Muscle of back (tissue), 3 donors: ENCODE measurements at regions not wholly inside any gene's neighbourhood (a gene's known extent, or its start where the extent isn't known, plus 50 kb on each side); places are given as distances from the start of the nearest gene placed in this dataset.
A peak's percentile ranks its signal among the peaks of the same experiment; 100 is the strongest.
"Not testable (repeated sequence)": the region's sequence is repeated elsewhere in the genome, so short reads cannot be mapped to it uniquely, and the experiment has no call there.

Experiments used
- DNase-seq, 3 donors: peaks; one replicate each; pipeline versions ENCODE4 v3.0.0 to v3.0.0-alpha.2; 2013

DNA sequence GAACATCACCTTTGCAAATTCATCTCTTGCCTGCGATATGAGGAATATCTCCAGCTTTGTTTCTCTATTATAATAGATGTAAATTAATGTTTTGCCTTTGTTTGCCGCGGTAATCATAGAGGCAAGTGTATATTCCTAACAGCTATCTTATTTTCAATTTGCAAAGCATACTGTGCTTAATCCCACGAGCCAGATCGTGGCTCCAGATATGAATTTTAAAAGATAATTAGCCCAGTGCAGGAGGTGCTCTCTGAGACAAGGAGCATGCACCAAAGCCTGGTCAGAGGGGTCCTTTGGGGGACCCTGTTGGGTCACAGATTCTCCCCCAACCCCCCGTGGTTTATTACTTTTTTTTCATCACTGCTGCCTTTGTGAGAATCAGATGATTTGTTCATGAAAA is 1087.5 kb downstream of the BCL11B start:
- no peak for DNase-seq

DNA sequence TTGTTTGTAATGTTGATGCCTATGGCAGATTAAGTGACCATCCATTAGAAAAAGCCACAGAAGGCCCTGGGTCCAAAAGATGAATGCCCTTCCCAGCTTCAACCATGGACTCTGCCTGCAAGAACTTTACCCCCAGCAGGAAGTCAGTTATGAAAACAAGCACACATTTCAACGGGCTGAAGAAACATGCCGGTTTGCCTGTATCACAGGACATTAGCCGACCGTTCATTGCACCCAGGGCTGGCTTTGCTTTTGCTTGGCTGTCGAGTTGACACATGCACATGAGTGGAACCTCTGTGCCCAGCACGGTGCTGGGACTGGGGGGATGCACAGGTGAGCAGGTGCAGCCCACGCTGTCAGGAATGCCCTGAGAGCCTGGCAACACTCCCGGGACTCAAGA is 1087.0 kb downstream of the BCL11B start:
- DNase-seq, result no peak

DNA sequence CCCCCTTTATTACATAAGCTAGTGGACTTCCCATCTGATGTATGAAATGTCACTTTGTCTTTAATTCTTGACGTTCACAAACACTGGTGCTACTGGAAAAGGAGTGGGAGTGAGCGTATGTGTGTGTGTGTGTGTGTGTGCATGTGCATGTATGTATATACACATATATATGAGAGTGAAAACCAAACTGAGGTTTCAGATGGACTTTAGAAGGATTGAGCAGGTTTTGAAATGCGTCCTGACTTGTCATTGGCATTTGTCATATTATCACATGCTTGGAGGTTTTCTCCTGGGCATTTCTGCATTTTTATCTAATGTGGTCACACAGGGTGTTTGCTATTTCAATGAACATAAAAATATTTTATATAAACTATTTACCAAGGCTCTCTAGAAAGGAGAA is 1085.9 kb downstream of the BCL11B start:
- DNase-seq, result no peak

DNA sequence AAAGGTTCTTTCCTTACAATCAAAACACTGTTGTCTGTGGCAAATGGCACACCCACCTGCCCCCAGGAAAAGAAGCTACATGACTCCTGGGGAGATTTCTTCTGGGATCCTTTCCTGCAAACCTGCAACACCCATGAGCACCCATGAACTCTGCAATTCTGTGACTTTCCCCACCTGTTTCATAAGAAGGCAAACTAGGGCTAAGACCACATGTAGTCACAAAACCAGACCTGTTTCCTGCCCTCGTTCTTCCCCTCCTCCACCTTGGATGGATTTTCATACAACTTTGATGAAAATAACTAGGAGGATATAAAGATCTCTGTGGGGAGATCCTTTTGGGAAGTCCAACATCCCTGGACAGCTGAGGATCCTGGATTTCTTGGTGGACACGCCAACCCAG is 1084.7 kb downstream of the BCL11B start:
- DNase-seq, result no peak

DNA sequence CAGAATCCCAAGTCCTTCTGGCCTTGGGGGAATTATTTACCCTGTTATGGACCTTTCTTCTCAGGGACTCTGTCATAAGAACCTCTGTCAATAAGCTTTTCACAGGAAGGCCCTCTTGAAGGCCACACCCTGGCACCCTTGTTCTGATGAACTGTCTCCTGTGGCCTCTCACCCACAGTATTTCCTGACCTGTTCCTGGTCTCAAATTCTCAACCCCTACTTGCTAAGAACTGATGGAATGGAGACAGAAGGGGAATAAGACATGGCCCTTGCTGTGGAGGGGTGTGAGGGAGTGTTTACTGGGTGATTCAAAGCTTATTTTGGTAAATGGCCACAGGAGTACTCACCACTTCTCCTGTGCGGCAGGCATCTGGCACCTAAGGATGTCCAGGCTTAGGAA is 1082.9 kb downstream of the BCL11B start:
- DNase-seq, result no peak

DNA sequence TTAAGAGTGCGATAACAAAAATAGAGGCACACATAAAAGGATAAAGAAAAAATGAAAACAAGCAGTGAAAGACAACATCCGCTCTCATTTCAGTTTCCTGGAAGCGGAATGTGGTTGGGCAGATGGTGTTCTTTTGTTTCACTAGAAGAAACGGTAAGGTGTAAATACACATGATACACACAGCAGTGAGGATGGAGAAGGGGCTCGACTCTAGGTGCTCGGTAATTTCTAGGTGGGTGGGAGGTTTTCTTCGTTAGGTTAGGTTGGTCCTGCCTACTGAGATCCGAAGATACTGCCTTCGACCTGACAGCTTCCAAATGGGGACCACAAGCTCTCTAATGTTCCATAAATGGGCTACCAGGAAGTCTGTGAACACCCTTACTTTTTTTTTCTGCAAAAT is 1082.5 kb downstream of the BCL11B start:
- DNase-seq, result no peak

DNA sequence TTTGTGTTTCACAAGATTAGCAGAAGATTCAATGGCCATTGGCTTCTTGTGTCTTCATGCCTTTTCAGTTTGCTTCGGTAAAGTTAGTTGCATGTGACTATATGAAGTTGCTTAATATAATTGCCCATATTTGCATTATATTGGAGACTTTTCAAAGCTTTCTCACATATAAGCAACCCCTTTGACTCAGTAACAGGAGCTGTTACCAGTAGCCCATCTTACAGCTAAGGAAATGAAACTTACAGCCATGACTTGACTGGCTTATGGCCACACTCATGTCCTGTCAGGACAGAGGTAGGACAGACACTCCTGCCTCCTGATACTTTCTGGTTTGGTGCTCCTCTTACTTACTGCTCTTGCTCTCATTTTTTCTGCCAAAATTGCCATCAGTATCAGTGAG is 1082.1 kb downstream of the BCL11B start:
- DNase-seq, result no peak

DNA sequence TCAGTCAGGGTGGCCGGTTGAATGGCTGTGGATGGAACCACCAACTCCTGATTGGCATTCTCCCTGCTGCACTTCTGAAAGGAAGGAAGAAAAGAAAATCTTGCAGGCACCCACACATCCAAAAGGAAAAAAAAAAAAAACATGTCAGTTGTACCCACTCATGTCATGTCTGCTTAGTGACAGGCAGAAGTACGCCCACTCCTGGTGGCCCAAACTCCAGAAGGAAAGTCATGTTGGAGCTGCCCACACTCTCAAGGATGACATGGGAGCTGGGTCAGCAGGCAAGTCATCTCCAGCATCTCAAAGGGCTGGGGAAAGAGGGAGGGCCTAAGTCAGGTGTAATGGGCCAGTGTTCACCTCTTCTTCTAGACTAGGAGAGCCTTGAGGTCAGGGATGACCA is 1079.1 kb downstream of the BCL11B start:
- no peak for DNase-seq

DNA sequence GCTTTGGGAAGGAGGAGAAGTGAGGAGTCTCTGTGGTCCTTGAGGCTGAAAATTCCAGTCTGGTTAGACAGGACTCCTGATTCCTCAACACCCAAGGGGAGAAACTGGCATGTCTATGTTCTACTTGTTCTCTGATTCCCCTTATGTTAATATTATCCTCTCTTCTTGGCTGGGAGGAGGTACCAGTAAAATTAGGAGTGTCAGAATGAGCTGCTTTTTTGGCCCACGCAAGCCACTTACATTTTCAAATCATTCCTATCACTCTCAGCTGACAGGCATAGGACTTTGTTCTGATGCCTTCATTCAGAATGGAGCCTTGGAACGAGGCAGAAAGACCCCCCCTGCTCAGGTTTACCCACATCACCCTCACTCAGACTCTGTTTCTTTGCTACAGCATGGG is 1077.2 kb downstream of the BCL11B start:
- DNase-seq, result no peak

DNA sequence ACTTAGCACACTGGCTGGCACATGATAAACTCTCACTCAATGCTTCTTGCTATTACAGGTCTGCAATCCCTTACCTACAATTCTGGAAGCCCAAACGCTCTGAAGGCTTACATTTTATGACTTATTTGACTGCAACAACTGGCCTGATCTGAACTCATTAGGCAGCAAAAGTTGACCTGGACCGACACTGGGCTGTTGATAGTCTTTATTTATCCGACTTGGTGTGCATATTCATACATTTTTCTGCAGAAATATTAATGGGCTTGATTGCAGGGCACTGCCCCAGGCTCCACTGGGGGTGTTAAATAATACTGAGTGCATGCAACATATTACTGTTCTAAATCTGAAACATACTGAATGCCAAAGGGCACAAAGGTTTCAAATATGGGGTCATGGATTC is 1076.7 kb downstream of the BCL11B start:
- DNase-seq, result no peak

DNA sequence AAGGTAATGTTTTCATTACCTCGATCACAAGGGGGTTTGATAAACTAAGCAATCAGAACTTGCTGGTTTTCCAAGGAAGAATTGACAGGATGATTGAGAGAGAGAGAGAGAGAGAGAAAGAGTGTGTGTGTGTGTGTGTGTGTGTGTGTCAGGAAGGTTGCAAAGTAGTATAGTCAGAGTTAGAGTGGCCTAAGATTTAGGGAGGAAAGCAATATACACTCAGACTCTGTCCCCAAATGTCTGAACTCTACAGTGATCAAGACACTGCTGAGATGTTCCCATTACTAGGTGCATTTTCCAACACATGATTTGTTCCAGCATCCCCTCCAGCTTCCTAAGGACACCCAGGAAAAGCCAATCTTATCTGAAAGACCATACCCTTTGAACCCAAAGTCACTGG is 1074.1 kb downstream of the BCL11B start:
- DNase-seq, result no peak

DNA sequence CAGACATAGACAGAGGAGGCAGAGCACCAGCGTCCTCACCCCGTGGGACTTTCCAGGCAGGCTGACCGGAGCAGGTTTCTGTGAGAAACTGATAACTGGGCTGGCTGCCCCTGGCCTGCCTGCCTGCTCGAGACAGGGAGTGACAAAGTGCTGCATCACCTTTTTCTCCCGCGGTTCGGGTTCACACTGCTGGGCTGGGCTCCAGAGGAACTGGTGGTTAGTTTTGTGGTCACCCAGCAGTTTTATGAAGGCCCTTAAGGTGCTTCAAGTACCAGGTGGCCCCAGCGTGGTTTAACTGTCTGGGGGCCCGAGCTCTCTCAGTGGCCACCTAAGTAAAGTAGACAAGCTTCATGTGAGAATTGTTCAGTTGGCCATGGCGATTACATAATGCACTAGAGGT is 1073.6 kb downstream of the BCL11B start:
- no peak for DNase-seq

DNA sequence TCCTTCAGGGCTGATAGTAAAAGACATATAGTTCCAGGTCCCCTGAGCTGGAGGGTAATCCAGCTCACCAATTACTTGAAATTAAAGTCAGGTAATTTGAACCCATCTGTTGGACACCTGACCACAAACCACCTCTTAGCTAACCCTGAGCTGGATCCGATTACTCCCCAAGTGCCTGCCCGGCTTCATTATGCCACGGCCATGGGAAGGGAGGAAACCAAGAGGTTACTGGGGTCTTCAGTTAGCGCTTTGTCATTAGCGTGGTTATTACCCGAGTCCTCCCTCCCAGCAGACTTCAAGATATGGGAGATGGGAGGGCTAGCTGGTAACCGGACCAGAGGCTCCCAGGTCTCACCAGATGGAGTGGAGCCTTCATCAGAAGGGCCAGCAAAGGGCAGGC is 1071.4 kb downstream of the BCL11B start:
- no peak for DNase-seq

DNA sequence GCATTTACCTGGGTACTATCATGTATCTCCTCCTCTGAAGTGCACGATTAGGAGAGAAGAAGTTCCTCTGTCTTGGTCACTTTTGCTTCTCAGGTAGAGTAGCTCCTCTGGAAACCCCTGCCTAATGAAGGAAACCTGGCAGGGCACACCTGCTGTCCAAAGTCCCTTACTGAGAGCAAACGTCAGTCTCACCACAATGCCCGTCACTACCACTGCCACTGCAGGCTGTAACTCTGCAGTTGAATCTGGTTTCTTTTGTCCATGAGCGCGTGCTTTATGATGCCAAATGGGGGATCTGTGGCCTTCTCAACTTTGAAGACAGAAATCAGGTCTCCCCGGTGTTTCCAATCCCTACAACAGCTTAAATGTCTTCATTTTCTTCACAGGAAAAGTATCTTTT is 1068.6 kb downstream of the BCL11B start:
- DNase-seq, result no peak

DNA sequence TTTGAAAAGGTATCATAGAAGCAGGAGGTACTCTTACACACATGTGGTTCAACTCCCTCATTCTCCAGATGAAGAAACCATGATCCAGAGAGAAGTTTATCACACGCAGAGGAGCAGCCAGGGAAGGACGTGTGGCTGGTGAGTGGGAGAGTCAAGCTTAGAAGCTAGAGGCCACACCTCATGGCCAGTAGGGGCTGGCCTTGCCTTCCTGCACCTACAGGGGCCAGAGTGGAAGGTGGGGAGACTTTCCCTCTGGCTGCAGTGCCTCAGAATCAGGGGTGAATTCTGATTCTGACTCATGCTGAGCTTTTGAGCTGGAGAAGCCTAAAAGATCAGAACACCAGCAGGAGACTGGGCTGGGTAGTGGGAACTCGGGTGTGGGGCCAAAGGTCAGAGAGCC is 1067.9 kb downstream of the BCL11B start:
- no peak for DNase-seq

DNA sequence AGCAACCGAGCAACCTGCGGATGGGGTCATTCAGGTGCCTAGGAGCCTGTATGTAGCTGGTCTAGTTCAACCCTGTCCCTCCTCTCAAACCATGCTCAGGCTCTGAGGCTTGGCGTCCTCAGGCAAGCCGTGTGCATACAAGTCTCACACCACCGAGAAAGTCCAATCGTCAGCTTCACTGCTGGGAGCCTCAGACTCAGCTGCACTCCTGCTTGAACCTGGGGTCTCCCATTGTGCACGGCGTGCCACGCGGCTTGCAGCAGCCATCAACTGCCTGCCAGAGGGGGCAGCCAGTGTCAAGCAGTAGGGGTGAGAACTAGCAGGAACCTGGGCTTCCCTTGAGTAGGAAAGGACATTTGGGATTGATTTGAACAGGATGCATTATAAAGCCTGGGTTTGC is 1064.6 kb downstream of the BCL11B start:
- DNase-seq, result no peak

DNA sequence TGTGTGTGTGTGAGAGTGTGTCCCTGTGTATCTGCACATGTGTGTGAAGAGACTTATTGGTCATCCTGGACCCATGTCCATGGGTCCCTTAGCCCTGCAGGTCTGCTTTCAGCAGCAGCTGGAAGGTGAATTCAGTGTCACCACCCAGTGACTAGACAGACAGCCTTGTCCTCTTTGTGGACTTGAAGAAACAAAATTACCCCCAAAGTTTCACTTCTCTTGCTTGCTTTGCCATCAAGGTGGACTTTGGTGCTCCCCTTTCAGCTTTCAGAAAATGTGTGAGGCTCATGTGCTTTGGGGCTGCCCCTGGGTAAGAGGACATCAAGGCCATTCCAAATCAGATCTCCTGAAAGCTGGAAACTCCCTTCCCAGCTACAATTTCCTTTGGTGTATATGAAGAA is 1063.8 kb downstream of the BCL11B start:
- DNase-seq, result no peak

DNA sequence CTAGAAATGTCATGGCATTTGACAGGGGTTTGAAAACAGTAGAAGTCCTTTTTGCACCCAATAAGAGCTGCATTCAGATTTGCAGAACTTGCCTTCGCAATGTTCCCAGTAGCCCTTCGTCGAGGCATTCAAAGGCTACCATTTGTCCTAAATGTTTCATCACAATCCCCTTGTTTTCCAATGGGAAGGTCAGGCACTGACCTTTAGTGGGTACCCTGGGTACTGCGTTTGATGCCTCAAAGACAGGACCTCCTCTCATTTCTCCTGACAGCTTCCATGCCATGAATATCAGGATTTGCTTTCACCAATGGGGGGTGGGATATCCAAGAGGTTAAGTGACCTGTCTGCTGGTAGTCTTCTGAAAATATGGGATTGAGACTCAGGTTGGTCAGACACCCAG is 1063.1 kb downstream of the BCL11B start:
- no peak for DNase-seq

DNA sequence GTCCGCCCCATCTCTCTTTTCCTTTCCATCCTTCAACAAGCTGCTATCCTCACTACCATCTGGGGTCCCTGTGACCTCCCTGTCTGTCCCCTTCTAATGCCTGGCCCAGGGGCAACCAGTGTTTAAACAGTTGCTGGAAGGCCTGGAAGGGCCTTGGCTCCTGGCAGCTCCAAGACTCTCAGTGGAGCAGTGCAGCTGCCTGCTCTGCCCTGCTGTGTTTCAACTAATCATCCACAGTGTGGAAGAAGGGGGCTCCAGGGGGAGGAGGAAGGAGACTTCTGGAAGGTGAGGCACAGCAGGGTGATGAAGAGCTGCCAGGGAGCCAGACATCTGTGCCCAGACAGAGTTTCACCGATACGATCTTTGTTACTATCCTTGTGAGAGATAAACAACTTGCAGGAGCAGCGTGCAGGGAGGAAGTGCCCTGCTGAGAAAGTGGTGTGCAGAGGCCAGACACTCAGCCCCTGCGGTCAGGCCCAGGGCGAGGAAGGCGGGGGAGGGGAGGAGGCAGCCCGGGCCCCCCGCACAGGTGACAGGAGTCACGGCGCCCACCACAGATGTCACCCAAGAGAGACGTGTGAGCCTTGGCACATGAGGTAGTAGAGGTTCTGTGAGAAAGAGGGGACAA is 1061.8 kb downstream of the BCL11B start:
- DNase-seq, result no peak

DNA sequence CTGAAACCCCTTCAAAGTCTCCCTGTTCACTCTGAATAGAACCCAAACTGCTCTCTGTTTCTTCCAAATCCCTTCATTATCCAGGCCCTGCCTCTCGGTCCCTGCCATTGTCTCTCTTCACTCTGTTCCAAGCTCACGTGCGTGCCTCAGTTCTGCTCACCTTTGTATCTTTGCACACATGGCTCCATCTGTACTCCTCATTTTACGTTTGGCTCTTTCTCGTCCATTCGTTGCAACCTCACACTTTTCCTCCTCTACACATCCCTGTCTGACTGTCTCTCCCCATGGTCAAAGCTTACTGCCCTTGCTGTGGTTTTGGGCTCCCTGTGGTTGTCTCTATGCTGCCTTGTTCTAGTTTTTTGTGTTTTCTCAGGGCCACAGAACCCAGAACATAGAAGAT is 1054.5 kb downstream of the BCL11B start:
- DNase-seq, result no peak

DNA sequence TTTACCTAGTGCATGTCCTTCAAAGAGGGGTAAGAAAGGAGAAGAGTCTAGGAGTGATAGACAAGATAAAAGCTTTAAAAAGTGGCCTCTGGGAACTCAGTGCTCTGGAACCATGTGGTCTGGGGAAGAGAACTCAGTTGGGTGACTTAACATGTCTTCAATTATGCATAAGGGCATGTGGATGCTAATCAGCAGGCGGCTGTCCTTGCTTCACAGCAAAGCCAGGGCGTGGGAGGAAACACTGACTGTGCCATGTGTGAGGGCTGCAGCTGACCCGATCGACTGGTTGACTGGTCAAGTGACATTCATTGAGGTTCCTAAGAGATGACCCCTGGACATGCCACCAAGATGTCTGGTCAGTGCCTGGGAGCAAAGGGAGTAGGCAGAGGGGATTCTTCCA is 1053.8 kb downstream of the BCL11B start:
- DNase-seq, result no peak

DNA sequence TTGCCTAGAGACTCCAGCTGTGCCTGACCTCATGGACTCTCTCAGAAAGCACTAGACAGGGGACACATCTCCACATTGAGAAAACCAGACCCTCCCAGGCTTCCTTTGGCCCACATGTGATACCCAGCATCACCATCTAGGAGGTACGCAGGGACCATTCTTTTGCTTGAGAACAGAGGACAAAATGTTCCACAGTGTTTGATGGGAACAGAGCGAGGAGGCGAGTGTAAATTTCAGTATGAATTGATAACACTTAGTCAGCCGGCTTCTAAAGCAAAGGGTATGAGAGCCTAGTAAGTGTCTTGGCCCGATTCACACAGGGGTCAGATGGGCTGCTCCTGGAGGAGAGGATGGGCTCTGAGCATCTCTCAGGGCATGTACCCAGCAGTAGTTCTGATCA is 1052.4 kb downstream of the BCL11B start:
- DNase-seq, result no peak

DNA sequence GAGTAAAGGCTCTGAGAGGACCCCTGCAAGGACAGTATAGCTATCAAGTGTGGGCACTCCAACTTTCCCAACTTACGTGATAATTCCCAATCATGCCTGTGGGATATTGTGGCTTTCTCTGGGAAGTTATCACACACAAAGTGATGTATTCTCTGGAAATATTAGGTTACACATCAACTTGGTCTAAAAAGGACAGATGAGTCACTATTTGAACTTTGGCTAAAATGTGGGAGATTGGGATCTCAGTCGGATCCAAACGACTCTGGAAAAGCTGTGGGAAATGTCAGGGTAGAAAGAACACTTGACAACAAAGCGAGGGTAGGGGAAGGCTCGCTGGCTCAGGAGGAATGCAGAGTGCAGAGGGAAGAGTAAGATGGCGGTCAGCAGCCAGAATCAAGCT is 1048.9 kb downstream of the BCL11B start:
- DNase-seq, result no peak

DNA sequence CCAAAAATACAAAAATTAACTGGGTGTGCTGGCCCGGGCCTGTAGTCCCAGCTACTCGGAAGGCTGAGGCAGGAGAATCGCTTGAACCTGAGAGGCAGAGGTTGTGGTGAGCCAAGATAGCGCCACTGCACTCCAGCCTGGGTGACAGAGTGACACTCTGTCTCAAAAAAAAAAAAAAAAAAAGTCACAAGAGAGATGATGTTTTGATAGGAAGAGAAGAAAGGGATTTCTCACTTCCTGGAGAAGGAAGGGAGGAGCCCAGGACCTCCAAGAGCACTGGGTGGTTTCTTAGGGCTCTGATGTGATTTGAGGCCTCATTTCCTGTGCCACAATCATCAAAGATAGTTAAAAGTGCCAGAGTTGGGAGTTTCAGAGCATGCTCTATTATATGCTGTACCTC is 1048.3 kb downstream of the BCL11B start:
- DNase-seq, result not testable (repeated sequence)

DNA sequence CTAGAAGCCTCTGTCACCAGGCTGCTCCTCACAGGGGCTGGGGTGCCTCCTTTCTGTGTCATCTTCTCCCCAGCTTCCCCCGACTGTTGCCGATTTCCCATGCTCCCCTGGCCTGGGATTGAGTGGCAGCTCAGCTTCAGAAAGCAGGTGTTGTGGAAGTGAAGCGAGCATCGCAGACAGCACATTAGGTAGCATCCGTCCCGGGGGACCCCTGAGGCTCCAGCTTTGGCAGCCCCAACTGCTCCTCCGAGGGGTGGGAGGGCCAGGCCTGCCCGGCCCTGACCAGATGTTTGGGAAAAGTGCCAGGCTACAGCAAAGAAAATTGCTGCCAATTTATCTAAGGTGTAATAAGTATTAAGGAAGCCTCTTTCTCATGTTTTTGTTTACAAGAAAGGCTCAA is 1045.6 kb downstream of the BCL11B start:
- DNase-seq, result peak in 2 of 3 donors; percentile 5 to 22
